NCI-H82 (cell line): ENCODE measurements at regions not wholly inside any gene's neighbourhood (a gene's known extent, or its start where the extent isn't known, plus 50 kb on each side); places are given as distances from the start of the nearest gene placed in this dataset.

ENCODE experiments used
- DNase-seq: peaks from one replicate; lab custom pipeline; 2025; lab: John Stamatoyannopoulos, UW

DNA sequence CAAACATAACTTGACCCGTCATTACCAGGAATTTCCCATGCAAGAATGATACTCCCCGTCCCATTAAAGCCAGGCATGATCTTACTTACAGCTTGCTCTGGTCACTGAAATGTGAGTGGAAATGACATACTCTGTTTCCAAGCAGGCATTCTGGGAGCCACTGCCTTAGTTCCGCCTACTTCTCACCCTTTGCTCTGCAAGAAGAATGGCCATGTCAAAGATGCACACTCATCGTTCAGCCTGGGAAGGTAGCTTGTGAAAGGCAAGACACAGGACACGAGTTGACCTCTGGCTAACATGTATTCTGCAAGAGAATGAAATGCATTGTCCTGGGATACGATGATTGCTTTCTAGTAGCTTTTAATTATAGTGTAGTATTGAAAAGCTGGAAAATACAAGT lies 1144.4 kb downstream of the NLGN4X start:
- no peak for DNase-seq

GRCh38 chrX:5082705-5083104 lies 1146.0 kb downstream of the NLGN4X start:
- no peak for DNase-seq

GRCh38 chrX:5080791-5081190 lies 1147.9 kb downstream of the NLGN4X start:
- no peak for DNase-seq

GRCh38 chrX:5068550-5068949 lies 1160.1 kb downstream of the NLGN4X start:
- no peak for DNase-seq

- no peak for DNase-seq
These were observed 1170.9 kb downstream of the NLGN4X start for GRCh38 chrX:5057786-5058185.

DNA sequence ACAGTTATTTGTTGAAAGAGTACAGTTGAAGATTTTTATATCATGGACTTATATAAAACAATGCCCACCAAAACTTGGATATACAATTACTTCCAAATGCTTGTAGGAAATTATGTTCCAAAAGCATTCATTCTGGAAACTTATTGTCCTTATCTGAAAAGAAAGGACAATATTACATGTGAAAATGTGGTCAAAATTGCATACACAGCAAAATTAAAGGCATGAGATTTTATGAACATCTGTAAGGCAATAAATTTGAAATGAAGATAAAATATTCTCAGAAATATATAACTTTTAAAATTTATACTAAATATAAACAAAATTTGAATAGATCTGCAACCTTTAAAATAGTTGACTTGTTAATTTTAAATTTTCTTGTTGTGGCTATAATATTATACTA lies 1173.8 kb downstream of the NLGN4X start:
- no peak for DNase-seq

DNA sequence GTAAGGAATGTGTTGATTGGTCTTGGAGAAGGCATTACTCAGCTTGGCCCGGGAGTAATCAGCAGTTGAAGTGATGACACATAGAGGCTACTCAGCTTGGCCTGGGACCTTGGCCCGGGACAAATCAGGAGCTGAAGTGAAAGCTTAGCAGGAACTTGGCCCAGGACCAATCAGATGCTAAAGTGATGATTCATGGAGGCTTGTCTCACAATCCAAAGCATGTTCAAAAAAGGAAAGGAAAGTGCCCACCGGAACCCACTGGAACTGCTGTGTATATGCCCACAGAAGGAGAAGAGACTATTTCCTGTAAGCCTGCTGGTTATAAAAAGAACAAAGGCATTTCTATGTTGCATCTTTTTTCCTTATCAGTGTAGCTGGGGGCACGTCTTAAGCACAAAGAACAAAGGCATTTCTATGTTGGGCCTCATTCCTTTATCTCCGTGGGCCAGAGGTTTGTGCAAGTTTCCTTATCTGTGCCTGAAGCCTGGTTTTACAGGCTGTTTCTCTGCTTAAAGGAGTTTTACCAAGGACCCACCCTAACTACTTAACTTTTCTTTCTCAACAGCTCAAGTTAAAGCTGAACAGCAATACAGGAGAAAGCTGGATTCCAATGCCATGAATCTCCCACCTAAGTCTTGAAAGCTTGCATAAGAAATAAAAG lies 1176.7 kb downstream of the NLGN4X start:
- no peak for DNase-seq

DNA sequence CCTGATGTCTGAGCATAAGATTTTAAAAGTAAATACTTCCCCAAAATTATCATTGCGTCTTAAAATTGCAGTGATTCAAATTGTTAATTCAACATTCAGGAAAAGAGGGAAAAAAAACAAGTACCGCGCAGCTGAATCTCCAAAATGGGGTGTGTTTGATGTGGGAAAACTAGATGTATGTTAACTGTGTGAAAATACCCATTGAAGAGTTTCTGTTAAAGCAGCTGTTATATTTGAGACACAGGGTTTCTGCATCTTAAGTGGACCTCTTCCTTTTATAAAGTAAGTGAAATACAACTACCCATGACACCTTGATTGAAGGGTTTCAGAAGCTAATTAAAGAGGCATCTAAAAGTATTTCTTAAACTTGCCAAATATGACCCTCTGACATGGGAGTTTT lies 1186.1 kb downstream of the NLGN4X start:
- DNase-seq: no peak

DNA sequence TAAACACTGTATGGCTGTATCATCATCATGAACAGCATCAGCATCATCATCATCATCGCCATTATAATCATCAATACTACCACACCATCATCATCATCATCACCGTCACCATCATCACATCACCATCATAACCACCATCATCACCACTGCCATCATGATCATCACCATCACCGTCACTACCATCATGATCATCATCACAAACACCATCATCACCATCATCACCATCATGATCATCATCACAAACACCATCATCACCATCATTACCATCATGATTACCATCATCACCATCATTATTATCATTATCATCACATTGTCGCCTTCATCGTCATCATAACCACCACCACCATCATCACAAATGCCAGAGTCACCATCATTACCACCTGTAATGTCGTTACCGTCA lies 1196.9 kb downstream of the NLGN4X start:
- no peak for DNase-seq

DNA sequence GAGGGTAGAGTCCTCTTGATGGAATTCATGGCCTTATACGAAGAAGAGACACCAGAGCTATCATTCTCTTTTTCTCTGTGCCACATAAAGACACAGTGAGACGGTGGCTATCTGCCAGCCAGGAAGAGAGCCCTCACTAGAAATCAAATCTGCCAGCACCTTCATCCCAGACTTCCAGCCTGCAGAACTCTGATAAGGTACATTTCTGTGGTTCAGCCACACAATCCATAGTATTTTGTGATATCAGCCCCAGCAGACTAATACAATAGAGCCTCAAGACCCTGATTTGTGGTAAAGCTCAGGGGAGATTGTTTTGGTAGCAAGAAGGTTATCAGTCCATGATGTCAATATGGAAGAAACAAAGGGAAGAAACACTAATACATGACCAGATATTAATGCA lies 1213.2 kb downstream of the NLGN4X start:
- no peak for DNase-seq

- no peak for DNase-seq
These were observed 1233.8 kb downstream of the NLGN4X start for GRCh38 chrX:4994855-4995254.

- DNase-seq: no peak
These were observed 1250.1 kb downstream of the NLGN4X start for GRCh38 chrX:4978613-4979012.

DNA sequence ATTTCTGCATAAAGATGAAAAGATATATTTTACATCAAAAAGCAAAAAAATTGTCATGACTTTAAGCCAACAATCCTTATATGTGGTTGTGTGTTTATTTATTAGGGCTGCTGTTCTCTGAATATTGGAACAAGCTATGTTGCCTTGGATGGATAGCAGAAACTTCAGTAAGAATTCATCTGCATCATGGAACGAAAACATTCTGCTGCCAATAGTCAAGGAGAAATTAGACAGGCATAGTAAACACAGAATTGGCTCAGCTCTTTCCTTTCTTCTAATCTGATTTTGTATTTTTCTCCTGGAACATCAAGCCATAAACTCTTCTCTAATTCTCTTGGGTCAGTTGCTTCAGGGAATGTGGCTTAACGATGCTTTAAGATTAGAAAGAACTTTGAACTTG lies 1257.0 kb downstream of the NLGN4X start:
- DNase-seq: no peak

DNA sequence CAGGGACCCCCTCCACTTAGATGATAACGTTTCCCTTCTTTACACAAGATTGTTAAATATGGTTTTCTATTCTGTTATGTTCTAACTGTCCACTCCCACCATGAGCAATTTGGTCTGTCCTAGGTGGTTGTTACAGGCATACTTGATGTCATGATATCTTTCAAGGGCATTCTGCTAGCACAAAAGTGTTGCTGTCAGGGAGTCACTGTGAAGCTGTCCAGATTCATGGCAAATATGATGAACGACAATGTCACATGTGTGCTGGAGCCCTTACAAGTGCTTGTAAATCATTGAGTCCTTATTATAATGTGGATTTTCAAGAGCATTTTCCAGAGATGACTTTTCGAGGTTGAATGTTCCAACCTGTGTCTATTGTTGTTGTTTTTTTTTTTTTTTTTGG lies 1250.7 kb upstream of the PRKX start:
- no peak for DNase-seq

GRCh38 chrX:4963432-4963831 lies 1250.0 kb upstream of the PRKX start:
- no peak for DNase-seq

GRCh38 chrX:4944767-4945166 lies 1231.3 kb upstream of the PRKX start:
- DNase-seq: peak; percentile 16

- DNase-seq: no peak
These were observed 1222.9 kb upstream of the PRKX start for GRCh38 chrX:4936315-4936714.

GRCh38 chrX:4935846-4936245 lies 1222.4 kb upstream of the PRKX start:
- no peak for DNase-seq

- no peak for DNase-seq
These were observed 1222.0 kb upstream of the PRKX start for GRCh38 chrX:4935401-4935800.

DNA sequence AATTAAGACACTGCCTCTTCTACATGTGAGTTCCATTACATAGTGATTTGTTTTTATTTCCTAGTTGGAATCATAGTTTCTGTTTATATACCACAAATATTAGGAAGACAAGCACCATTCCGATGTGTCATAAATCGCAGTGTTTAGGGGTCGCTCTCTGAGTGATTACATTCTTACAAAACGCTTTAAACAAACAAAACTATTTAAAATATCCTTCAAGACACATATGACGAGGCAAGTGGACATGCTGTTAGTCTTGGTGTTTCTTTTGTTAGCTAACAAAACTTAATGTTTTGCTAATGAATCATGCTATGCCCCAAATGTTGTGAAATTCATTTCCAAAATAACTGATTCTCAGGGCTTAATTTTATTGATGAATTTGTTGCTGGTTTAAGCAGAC lies 1219.3 kb upstream of the PRKX start:
- DNase-seq: no peak

- no peak for DNase-seq
These were observed 1217.0 kb upstream of the PRKX start for GRCh38 chrX:4930426-4930825.

GRCh38 chrX:4925911-4926310 lies 1212.5 kb upstream of the PRKX start:
- no peak for DNase-seq

DNA sequence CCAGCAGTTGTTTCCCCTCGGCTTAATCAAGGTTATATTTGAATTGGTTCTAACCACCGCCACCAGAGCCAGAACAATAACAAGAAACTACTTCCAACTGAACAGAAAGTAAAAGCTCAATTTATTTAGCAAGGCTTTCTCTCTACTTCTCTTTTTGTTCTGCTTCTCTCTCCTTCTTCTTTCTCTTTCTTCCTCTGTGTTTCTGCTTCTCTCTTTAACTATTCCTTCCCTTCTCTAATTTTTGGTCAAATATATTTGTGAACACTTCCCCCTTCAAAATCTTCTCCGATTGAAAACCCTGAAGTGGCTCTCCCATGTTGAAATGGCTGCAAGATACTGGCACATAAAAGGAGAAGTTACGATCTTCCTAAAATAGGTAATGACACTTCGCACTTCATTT lies 1195.9 kb upstream of the PRKX start:
- DNase-seq: no peak

DNA sequence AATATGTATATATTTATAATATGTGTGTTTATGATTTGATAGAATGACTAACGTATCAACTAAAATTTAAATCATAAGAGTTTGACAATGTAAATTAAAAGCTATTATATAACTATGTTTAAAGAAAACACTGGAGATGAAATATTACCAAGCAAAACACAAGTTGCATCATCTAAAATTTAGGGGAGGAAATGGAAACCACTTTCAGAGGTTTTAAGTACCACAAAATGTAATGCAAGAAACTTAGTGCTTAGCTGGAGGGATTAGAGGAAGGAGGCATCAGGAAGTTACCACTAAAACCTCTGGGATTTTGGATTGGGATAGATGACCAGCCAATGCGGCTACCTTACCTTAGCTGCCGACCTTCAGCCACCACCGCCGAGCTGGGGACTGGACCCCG lies 1192.1 kb upstream of the PRKX start:
- no peak for DNase-seq

DNA sequence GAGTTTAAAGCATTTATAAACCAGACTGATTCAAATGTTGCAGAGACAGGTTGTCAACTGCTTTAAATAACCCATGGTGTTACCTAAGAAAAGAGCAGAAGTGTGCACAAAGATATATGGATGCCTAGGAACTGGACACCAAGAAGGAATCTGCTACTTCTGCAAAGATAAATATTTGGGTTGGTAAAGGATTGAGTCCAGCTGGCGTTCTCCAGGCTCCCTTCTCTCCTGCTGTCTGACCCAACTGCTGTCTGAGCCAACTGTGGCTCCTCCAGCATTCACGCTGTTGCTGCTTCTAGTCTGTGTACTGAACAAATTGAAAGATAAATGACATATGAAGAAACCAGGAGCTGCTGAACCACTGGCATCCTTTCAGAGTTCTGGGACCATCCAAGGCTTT lies 1167.8 kb upstream of the PRKX start:
- no peak for DNase-seq
